IPS DF 19.7 (cell line): ENCODE measurements at regions not wholly inside any gene's neighbourhood (a gene's known extent, or its start where the extent isn't known, plus 50 kb on each side); places are given as distances from the start of the nearest gene placed in this dataset.

Experiments
- DNase-seq: peaks from one replicate; pipeline ENCODE4 v3.0.0-alpha.2; 2013; ENCODE audit warnings: low read depth, low spot score

DNA sequence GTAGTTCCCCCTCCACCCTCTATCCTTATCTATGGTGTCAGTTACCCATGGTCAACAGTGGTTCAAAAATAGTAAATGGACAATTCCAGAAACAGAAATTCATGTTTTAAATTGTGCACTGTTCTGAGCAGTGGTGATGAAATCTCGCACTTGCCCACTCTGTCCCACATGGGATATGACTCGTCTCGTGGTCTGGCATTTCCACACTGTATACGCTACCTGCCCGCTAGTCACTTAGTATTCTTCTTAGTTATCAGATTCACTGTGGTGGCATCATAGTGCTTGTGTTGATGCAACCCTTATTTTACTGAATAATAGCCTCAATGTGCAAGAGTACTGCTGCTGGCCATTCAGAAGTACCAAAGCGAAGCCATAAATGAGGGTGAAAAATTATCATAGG is 507.0 kb downstream of the SNAPC1 start:
- DNase-seq: no peak

DNA sequence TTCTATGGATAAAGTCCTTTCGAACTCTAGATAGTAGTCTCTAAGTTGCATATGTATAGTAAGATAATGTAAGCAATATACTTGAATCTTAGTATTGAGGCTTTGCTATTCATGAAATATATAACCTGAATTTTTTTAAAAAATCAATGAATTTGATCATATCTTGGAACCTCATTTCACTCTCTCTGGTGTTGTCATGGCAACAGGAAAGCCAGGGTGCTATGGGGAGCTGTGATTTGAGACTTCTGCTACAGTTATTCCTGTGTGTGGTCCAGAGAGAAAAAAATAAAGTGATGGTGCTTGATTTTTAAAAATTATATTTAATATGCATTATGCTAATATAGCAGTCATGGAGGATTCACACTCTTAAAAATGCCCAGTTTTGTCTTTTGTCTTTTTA is 508.0 kb downstream of the SNAPC1 start:
- DNase-seq: no peak

DNA sequence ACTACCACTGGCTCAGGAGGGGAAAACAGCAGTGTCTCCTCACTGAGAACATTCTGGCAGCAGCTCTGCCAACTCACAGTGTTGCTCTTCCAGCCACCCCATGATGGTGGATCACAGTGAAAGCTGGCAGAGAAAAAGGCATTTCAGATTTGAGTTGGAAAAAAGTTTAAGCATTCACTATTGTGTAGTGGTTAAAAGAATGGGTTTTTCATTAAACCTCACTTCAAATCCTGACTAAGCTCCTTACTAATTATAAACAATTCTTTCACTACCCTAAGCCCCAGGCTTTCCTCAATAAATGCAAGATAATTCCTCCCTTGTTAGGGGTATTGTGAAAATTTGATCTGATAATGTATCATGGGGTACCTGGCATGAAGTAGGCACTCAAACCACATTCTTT is 518.1 kb downstream of the SNAPC1 start:
- DNase-seq: no peak

DNA sequence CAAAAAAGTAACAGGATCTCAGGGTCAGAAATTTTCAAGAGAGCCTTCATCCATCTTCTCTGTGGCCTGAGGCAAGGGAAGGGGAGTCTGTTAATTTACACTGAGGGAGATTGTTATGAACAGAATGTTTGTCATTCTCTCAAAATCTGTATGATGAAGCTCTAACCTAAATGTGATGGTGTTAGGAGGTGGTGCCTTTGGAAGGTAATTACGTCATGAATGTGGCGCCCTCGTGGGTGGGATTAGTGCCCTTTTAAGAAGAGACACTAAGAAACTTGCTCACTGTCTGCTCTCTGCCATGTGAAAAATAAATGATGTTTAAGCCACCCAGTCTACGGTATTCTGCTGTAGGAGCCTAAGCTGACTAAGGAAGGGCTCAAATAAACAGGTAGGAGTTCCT is 521.6 kb downstream of the SNAPC1 start:
- DNase-seq: no peak

DNA sequence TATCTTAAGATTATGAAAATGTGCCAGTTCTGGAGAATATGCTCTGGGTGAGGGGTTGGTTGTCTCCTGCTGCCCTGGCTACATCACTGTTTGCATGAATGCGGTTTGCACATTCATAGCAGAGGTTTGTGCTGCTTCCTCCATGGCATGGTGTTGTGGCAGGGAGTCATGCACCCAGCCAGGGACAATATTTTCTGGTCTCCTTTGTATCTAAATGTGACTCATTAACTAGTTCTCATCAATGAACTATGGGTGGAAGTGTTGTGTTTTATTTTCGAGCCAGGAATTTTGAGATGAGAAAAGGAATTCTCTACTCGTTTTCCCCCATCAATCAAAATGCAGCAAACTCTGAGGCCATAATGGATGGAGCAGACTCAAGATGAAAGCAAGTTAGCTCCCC is 527.3 kb downstream of the SNAPC1 start:
- DNase-seq: no peak

DNA sequence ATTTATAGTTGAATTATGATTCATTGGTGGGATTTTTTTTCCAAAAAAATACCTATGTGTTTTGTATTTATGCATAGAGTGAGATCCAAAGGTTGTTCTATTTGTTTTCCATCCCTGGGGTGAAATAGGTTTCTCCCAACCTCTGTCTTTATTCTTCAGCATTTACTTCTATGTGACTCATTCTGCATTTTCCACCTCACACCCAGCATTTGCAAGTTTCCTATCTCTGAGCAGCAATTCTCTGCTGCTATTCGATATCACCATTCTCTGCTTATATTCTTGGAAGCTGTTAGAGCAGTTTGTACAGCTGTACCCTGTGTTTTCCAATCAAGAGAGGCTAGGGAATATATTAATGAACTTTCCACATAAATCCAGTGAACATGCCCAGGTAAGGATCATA is 538.9 kb downstream of the SNAPC1 start:
- DNase-seq: no peak

DNA sequence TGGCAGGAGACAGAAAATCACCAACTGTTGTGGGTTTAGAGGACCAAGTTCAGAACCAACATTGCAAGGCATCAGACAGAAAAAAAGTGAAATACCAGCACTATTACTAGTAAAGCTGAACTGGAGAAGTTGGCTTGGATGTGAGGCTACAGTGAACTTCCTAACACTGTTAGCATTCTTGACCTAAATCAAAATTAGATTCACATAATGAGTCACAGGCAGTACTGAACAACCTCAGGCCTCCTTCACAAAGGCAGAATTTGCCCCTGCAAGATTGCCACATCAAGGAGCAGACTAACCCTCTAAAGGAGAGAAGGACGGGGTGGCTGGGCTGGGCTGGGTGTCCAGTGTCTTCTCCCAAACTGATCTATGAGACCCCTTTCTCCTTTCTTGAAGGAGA is 539.7 kb downstream of the SNAPC1 start:
- DNase-seq: no peak

DNA sequence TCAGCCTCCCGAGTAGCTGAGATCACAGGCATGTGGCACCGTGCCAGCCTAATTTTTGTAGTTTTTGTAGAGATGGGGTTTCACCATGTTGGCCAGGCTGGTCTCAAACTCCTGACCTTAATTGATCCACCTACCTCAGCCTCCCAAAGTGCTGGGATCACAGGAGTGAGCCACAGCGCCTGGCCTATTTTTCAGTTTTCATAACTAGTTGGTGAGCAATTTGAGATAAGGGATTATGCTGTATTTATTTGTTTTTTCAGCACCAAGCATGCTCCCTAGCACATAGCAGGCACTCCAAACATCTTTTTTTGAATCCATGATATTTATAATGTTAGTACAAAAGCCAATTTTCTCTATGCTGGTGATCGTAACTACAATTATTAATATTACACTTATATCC is 541.2 kb downstream of the SNAPC1 start:
- no peak for DNase-seq

DNA sequence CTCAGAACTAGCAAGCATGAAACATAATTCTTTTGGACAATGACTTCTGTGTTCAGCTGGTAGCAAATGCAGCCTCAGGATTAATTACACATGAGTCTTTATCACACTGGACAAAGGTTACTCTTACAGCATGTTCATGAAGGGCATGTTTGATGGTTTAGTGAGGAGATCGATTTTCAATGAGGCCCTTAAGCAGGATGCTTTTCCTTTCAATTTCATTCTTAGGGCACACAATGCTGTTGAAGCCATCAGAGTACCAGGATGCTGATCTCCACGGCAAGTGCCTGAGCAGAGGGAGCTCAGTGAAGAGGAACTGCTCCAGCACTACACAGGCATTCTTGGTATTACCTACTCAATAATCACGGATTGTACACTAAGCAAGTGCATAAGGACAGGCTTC is 542.0 kb downstream of the SNAPC1 start:
- DNase-seq: no peak

DNA sequence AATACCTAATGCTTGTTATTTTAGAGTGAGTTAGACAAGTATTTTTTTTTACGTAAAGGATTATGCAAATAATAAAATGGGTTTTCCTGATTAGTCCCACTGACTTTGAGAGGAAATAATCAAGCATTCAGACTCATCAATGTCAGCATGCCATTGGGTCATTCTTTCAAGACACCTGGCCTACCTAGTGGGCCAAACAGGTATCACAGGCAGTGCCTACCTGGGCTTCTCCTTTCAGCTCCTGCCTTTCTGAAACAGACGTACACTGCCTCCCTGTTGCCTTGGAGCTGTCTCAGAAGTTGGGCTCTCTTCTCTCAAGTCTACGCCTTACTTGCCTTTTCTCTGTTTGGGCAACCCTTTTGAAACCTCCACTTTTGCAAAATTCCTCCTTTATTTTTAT is 545.6 kb downstream of the SNAPC1 start:
- peak; percentile 9 for DNase-seq

DNA sequence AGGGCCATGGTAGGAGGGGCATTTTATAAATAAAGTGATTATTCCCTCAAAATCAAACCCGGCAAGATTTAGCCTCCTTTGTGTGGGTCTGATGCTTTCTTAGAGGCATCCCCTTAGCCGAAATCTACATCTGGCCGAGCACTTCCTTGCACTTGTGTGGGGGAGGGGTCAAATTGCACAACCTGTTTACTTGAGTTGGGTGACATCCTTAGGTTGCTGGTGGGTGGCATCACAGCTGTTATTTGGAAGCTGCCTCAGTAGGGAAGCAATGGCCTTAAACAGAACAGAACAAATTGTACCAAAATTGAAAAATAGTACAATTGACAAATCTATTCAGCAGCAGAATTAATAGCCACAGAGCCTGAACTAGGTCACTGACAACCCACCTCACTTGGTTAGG is 546.1 kb downstream of the SNAPC1 start:
- no peak for DNase-seq

DNA sequence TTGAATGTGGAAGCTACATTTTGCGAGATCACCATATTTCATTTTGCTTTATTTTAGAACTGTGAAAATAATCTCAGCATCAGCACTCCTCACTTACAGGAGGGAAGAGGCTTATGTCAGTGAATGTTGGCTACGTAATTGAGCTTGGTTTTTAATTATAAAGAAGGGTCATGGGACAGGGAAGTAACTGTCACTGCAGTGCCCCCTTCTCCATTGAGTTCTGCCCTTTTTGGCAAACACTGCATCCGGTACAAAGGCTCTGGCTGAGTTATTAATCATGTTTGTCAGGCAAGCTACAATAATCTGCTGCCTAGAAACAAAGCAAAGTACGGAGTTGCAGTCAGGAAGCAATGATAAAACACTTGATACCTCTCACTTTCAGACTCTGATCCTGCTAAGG is 546.7 kb downstream of the SNAPC1 start:
- no peak for DNase-seq

DNA sequence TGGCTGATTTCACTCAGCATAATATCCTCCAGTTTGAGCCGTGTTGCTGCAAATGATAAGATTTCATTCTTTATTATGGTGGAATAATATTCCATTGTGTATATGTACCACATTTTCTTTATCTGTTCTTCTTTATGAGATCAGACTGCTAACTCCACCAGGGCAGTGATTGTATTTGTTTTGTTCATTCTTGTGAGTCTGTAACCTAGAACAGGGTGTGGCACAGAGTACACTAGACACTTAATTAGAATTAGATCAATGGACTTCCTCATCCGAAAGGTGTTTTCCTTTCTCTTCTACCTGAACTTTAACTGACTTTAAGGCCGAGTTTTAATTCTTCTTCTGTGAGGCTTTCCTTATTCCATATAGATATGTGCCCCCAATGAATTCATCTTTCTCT is 551.0 kb downstream of the SNAPC1 start:
- no peak for DNase-seq

DNA sequence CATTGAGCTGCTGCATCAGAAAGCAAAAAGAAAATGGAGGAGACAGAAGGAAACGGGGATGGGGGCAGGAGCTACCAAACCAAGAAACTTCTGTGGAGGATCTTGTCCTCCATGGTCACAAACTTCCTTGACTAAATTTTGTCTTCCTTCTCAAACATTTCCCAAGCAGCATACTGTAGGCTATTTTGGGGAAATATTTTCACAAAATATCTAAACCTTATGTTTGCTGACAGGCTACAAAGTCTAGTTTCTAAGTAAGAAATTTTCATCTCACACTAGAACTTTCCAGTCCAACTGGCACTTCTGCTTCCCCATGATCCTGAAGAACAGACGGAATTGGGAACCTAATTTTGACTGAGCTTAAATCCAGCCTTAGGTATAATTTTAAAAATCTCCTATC is 552.0 kb downstream of the SNAPC1 start:
- no peak for DNase-seq

DNA sequence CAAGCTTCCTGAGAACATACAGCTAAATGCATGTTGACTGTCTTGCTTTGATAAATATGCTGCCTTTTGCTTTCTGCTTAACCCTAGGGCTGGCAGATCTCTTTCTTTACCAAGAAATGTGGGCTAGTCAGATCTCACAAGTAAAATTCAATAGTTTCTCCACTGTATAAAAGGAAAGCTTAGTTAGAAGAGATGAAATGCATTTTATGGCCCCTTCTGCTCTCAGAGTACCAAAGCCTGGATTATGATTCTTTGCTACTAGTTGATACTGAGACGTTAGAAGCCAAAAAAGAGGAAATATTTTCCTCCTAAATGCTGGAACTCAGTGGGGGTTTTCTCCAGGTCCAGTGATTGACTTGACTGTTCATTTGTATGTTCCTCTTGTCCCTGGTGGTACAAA is 552.7 kb downstream of the SNAPC1 start:
- no peak for DNase-seq

DNA sequence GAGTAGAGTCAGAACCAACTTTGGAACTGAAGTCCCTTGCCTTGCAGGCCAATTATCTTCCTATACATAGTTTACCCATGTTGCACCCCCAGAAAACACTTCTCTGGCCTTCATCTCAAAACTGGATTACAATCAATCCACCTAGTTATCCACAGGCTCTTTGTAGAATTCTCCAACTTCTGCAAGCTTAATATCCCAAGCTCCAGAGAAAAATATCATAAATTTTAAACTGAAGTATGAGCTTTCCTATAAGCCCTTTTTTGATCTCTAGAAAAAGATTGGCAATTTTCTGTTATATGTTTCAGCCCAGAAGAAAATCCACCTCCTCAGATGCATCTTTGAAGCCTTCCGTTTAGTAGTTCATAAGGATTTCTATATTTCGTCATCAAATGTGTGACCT is 553.4 kb downstream of the SNAPC1 start:
- no peak for DNase-seq

DNA sequence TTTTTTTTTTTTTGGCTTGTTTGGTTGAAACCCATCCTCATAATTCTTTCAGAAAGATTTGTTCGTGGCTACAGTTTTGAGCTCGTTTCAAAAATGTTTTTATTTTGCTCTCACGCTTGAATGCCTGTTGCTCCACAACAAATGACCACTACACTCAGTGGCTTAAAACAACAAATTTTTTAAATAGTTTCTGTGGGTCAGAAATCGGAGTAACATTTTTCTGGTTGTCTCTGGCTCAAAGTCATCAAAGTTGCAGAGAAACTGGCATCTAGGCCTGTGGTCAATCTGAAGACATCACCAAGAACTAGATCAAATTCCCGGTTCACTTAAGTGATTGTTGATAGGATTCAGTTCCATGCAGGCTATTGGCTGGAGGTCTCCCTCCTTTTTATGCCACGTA is 560.0 kb downstream of the SNAPC1 start:
- DNase-seq: no peak

DNA sequence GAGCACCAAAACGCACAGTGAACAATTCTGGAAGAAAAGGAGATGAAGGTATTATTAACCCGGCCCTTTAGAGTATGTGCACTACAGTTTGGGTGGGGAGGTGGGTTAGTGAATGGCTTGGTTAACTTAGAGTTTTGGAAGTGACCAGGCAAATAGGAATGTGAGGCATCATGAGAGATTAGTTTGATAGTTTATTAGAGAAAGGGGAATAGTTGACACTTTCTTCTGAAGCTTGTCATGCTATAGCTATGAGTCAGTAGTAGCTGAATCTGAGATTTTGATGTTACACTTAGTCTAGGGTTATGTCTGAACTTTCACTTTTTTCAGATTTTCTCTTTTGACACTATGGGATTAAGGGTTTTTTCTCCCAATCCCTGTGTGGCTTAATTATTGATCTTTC is 567.2 kb downstream of the SNAPC1 start:
- no peak for DNase-seq

DNA sequence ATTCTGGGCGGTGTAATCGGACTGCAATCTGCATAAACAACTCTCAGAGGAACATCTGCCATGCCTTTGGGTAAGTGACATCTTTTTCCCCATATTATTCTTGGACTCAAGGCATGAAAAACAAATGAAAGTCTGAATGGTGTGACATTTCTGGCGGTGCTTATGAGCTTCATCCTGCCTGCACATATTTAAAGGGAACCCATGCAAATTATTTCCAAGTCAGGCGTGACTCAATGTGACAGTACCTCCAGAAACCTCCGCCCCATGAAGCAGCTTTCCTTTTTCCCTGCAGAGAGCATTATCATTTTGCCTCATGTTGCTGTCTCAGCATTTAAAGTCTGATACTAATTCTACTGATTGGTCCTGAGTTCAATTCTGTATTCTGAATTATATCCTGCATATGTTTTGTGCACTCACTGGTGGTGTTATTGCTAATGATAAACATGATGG is 585.4 kb downstream of the SNAPC1 start:
- DNase-seq: no peak

DNA sequence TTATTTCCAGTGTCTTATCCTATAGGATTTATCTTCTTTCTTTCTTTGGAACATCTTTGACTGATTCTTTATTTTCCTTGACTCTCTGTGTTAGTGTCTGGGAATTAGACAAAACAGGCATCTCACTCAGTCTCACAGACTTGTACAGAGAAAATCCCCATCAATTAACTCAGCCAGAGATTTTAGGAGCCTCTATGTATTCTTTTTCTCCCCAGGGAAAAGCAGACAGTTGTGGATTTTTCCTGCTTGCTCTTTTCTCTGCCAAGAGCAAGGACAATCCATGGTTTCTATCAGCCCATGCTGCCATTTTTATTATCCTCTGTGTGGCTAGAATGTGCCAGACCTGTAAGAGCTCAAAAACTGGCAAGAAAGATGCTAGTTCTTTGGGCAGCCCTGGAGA is 595.1 kb downstream of the SNAPC1 start:
- no peak for DNase-seq

DNA sequence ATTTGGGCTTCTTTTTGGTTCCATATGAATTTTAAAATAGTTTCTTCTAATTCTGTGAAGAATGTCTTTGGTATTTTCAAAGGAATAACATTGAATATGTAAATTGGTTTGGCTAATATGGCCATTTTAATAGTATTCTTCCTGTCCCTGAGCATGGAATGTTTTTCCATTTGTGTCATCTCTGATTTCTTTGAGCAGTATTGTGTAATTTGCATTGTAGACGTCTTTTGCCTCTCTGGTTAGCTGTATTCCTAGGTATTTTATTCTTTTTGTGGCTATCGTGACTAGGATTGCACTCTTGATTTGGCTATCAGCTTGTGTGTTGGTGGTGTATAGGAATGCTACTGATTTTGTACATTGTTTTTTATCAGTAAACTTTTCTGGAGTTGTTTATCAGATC is 601.9 kb downstream of the SNAPC1 start:
- DNase-seq: no peak

DNA sequence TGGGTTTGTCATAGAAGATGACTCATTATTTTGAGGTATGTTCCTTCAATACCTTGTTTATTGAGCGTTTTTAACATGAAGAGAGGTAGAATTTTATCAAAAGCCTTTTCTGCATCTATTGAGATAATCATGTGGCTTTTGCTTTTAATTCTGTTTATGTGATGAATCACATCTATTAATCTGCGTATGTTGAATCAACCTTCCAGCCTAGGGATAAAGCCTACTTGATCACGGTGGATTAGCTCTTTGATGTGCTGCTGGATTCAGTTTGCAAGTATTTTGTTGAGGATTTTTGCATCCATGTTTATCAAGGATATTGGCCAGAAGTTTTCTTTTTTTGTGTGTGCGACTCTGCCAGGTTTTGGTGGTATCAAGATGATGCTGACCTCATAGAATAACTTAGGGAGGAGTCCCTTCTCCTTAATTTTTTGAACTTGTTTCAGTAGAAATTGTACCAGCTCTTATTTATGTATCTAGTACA is 602.6 kb downstream of the SNAPC1 start:
- no peak for DNase-seq

DNA sequence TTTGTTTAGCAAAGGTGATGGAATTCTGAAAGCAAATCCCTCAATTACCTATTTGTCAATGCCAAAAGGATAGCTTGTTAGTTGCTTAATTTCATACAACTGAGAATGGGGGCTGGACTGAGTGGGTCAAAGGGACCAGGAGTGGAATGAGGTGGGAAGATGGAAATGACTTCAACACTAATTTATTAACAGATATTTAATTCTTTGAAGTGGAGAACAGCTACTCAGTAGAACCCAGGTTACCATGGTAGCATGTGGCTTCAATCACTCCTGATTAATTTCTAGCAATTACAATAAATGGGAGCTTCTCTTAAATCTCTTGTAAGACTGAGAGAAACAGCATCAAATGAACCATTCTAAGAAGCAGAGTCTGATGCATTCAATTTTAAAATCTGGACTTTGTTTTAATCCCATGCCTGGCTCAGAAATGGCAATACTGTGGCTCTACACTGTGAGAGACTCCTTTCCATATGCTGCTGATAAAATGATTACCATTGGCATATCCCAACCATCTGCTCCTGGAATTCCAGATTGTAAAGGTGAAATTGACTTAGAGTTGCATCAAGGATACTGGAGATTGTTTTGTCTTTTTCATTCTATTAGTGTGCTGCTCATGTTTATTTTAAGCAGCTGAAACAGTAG is 607.8 kb downstream of the SNAPC1 start:
- no peak for DNase-seq

DNA sequence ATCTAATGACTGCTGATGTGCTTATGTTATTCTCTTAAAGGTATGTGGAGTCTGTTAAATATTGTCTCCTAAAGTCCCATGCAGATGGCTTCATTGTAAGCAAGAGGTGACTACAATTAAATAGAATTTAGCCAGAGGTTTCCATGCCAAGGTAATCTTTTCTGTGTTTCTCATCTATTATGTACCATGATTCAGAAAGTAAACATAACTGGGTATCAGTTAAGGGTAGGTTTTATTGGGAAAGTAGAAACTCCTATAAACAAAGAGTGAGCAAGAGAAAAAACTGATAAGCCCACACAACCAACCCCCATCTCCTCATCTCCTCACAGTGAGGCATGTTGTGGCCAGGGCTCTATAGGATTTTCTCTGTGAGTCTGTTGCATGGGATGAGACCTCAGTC is 611.7 kb downstream of the SNAPC1 start:
- no peak for DNase-seq
